Breast epithelium (tissue), 4 donors: ENCODE measurements at regions not wholly inside any gene's neighbourhood (a gene's known extent, or its start where the extent isn't known, plus 50 kb on each side); places are given as distances from the start of the nearest gene placed in this dataset.

Experiments used
- DNase-seq, 2 donors: peaks; one replicate each; pipeline ENCODE4 v3.0.0-alpha.2; 2019; ENCODE audit warnings: low spot score in 2 of 2
- H3K27ac ChIP-seq, 2 donors: fragments of 200-600 bp; sonication (generic) in 1 of 2; one replicate each; pipeline ENCODE4 v1.5.1; 2016 to 2019; ENCODE audit warnings: mild to moderate bottlenecking in 1 of 2
- H3K27me3 ChIP-seq, 2 donors: fragments of 200-600 bp; sonication (generic) in 1 of 2; one replicate each; pipeline versions ENCODE4 v1.5.1 to v1.6.0; 2017 to 2019; ENCODE audit warnings: control low read depth in 1 of 2, mild to moderate bottlenecking in 1 of 2
- H3K36me3 ChIP-seq: fragments of 200-600 bp; one replicate; pipeline ENCODE4 v1.5.1; 2019
- H3K4me1 ChIP-seq, 2 donors: fragments of 200-600 bp; sonication (generic); one replicate each; pipeline ENCODE4 v1.5.1; 2016 to 2019; ENCODE audit warnings: control low read depth in 1 of 2
- H3K4me3 ChIP-seq, 3 donors: fragments of 200-600 bp; sonication (generic); 1 replicate in 2 of 3; 2 replicates in 1 of 3; pipeline ENCODE4 v1.5.1; 2016 to 2019; ENCODE audit warnings: mild to moderate bottlenecking in 3 of 3, moderate library complexity in 2 of 3
- H3K9me3 ChIP-seq, 2 donors: fragments of 200-600 bp; sonication (generic) in 1 of 2; one replicate each; pipeline ENCODE4 v1.5.1; 2016 to 2019; ENCODE audit warnings: control low read depth in 1 of 2
- CTCF ChIP-seq, 3 donors: fragments of 450-650 bp; IDR thresholded peaks; one replicate each; pipeline ENCODE4 v1.5.1; 2016 to 2017; ENCODE audit warnings: antibody characterized with exemption in 3 of 3, mild to moderate bottlenecking in 3 of 3, moderate library complexity in 3 of 3
- POLR2A ChIP-seq: fragments of 450-650 bp; IDR thresholded peaks from one replicate; pipeline ENCODE4 v1.6.1; 2016; ENCODE audit warnings: antibody characterized with exemption, mild to moderate bottlenecking, moderate library complexity
- POLR2AphosphoS5 ChIP-seq, 3 donors: sonication (generic); formaldehyde crosslinking; IDR thresholded peaks; one replicate each; pipeline ENCODE4 v1.6.1; 2017; ENCODE audit warnings: antibody characterized with exemption in 3 of 3
- intact Hi-C: fragments of 100-400 bp; cut with DNase I; formaldehyde crosslinking; loops from one replicate; pipeline ENCODE4 v1.15.1; 2023; ENCODE audit warnings: low total_unique reads

DNA sequence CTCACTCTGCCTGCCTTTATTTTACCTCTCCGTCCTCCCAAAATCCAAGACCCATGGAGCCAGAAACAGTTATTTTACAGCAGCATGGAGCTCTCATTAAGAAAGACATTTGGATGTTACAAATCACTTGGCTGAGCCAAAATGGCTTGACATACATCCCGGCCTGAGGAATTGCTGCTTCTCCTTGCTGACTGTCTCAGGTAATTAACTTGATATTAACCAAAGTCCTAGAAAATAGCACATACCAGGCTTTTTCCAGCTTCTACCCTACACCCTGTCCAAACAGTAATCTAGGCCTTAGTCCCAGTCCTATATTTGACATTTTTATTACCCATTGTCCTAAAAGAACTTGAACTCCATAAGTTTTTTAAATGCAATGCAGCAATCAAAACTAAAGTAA lies 205.0 kb downstream of the TMX3 start:
- no peak for DNase-seq
- no peak overlapping the region for H3K4me3 ChIP-seq
- no peak for TF ChIP-seq POLR2AphosphoS5 (IDR thresholded peaks at IDR 0.05)
- TF ChIP-seq CTCF (IDR thresholded peaks at IDR 0.05), result no peak
- no peak for TF ChIP-seq POLR2A
- H3K36me3 ChIP-seq, result no peaks in the 10 kb centered on the region
- no peaks in the 10 kb centered on the region for H3K27me3 ChIP-seq
- no peaks in the 10 kb centered on the region for H3K4me1 ChIP-seq
- intact Hi-C loops, result no loop called here
- no peak overlapping the region for H3K27ac ChIP-seq
- no peaks in the 10 kb centered on the region for H3K9me3 ChIP-seq

- H3K27ac ChIP-seq, result no peak overlapping the region
- no peaks in the 10 kb centered on the region for H3K9me3 ChIP-seq
- TF ChIP-seq POLR2A (no peak), POLR2AphosphoS5 (IDR thresholded peaks at IDR 0.05) (no peak), CTCF (IDR thresholded peaks at IDR 0.05) (no peak)
- H3K4me1 ChIP-seq, result no peaks in the 10 kb centered on the region
- intact Hi-C loops, result no loop called here
- H3K36me3 ChIP-seq, result no peaks in the 10 kb centered on the region
- no peaks in the 10 kb centered on the region for H3K27me3 ChIP-seq
- no peak overlapping the region for H3K4me3 ChIP-seq
- no peak for DNase-seq
Observed at GRCh38 chr18:68507781-68508180, 207.1 kb downstream of the TMX3 start.

GRCh38 chr18:68505178-68505574 lies 209.7 kb downstream of the TMX3 start:
- Histone ChIP-seq H3K9me3 (no peaks in the 10 kb centered on the region), H3K27me3 (no peaks in the 10 kb centered on the region), H3K36me3 (no peaks in the 10 kb centered on the region), H3K4me1 (no peaks in the 10 kb centered on the region), H3K27ac (no peak overlapping the region), H3K4me3 (no peak overlapping the region)
- TF ChIP-seq CTCF (IDR thresholded peaks at IDR 0.05) (no peak), POLR2AphosphoS5 (IDR thresholded peaks at IDR 0.05) (no peak), POLR2A (no peak)
- no peak for DNase-seq
- intact Hi-C loops, result no loop called here

DNA sequence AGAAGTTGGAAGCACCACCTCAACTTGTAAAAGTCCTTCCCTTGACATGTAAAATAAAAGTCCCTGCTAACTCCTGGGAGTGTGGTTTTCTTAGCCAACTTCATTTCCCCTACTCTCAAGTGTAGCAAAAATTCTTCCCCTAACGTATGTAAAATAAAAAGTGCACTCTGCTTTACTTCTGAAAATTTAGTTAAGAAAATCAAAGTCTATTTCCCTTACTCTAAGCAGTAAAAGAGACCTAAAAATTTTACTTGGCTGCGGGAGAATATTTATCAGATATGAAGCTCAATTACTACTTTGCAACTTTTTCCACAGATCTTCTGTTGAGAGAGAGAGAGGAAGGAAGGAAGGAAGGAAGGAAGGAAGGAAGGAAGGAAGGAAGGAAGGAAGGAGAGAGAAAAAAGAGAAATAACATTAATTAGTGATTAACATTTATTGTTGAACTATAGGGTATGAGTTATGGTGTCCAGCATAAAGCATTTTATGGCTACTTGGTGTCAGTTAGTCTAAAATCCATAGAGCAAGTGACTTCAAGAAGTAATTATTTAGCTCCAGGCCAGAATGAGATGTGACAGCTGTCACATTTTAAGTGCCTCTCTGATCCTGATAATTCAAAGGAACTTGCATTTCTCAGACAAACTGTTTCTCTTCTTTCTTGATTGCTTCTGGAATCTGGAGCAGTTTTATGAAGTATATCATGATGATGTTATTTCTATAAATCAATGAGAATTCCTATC lies 210.3 kb downstream of the TMX3 start:
- no peak overlapping the region for H3K4me3 ChIP-seq
- intact Hi-C loops, result no loop called here
- H3K36me3 ChIP-seq, result no peaks in the 10 kb centered on the region
- H3K27ac ChIP-seq, result no peak overlapping the region
- TF ChIP-seq POLR2AphosphoS5 (IDR thresholded peaks at IDR 0.05), result no peak
- TF ChIP-seq CTCF (IDR thresholded peaks at IDR 0.05), result no peak
- TF ChIP-seq POLR2A, result no peak
- no peaks in the 10 kb centered on the region for H3K9me3 ChIP-seq
- no peaks in the 10 kb centered on the region for H3K4me1 ChIP-seq
- DNase-seq, result no peak
- no peaks in the 10 kb centered on the region for H3K27me3 ChIP-seq

- H3K4me1 ChIP-seq, result no peaks in the 10 kb centered on the region
- no peak overlapping the region for H3K4me3 ChIP-seq
- H3K27ac ChIP-seq, result no peak overlapping the region
- no peaks in the 10 kb centered on the region for H3K36me3 ChIP-seq
- H3K27me3 ChIP-seq, result no peaks in the 10 kb centered on the region
- DNase-seq, result no peak
- intact Hi-C loops, result no loop called here
- H3K9me3 ChIP-seq, result no peaks in the 10 kb centered on the region
- TF ChIP-seq POLR2A (no peak), CTCF (IDR thresholded peaks at IDR 0.05) (no peak), POLR2AphosphoS5 (IDR thresholded peaks at IDR 0.05) (no peak)
Observed at GRCh38 chr18:68500556-68500955, 214.4 kb downstream of the TMX3 start.
